ENCODE measurements at regions not wholly inside any gene's neighbourhood (a gene's known extent, or its start where the extent isn't known, plus 50 kb on each side); places are given as distances from the start of the nearest gene placed in this dataset.
"Not testable (repeated sequence)": the region's sequence is repeated elsewhere in the genome, so short reads cannot be mapped to it uniquely, and the experiment has no call there.

DNA sequence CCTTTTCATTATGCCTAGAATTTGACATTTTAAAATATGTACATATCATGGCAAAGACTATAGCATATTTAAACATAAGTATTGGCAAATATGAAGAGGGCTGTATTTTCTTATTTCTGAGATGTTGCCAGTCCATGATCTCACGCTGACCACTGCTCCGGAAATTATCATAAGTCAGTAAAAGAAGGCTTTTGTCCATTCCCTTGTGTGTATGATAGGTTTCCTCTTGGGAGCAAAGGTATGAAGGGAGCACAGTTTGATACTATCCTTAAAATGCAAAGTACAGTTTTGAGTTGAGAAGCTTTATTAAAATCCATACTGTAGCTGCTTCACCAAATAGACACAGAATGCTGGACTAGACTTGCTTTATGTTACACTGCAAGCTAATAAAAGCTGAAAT lies 52.6 kb upstream of the AGA start:
- no peak for DNase-seq

DNA sequence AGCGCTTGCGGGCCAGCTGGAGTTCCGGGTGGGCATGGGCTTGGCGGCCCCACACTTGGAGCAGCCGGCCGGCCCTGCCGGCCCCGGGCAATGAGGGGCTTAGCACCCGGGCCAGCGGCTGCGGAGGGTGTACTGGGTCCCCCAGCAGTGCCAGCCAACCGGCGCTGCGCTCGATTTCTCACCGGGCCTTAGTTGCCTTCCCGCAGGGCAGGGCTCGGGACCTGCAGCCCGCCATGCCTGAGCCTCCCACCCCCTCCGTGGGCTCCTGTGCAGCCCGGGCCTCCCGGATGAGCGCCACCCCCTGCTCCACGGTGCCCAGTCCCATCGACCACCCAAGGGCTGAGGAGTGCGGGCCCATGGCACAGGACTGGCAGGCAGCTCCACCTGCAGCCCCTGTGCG lies 53.4 kb upstream of the AGA start:
- DNase-seq, result not testable (repeated sequence)

DNA sequence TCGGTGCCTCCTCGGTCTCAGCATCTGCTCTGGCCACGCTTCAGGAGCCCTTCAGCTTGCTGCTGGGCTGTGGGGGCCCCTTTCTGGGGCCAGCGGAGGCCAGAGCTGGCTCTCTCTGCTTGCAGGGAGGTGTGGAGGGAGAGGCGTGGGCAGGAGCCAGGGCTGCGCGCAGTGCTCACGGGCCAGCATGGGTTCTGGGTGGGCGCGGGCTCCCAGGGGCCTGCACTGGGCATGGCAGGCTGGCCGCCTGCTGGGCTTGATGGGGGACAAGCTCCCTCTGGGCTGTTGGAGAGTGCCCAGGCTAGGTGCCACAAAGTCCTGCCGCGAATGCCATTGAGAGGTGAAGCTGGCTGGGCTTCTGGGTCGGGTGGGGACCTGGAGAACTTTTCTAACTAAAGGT lies 57.3 kb upstream of the AGA start:
- DNase-seq, result no peak

DNA sequence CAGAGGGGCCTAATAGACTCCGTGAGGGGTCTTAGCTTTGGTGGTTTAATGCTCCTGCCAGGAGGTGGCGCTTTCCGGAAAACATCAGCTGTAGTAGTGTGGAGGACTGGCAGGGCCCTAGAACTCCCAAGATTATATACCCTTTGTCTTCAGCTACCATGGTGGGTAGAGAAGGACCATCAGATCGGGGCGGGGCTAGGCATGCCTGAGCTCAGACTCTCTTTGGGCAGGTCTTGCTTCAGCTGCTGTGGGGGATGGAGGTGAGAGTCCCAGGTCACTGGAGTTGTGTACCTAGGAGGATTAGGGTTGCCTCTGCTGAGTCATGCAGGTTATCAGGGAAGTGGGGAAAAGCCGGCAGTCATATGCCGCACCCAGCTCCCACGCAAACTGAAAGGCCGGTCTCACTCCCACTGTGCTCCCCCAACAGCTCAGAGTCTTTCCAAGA lies 63.0 kb upstream of the AGA start:
- no peak for DNase-seq

DNA sequence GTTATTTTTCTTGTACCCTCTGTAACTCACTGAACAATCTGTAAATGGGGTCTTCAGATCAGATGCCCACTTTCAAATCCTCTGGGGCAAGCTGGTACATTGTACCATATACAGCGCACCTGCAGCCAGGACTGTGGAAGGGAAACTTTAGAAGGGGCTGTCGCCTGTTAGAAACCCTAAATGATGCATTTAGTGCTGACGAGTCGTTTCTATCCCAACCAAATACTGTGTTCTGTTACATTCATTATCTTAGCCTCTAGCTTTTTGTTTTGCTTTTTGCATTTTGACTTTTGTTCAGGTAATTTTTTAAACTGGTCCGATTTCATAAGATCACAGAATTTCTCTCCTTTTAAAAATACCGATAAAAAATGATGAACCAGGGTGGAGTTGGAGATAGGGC lies 66.4 kb upstream of the AGA start:
- DNase-seq, result no peak

DNA sequence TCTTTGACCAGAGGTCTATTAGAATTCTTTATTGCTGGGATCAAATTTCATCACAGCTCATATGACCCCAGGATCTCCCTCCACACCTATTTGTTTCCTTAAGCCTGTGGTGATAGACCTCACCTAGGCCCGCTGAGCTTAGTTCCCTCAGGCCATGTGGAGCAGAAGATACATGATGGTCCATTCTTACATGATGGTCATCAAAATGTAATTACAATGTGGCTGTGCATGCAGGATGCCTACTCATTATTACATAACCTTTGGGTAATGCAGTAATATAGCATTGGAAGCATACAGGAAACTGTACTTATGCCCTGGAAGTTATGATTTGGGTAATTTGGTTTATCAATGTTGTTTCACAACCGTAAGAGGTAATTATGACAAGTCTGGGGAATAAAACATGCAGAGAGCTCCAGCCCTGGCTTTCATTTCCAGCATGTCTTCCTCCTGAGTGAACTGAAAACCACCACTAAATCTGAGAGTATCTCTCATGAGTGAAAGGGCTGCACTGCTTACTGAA lies 67.0 kb upstream of the AGA start:
- no peak for DNase-seq

DNA sequence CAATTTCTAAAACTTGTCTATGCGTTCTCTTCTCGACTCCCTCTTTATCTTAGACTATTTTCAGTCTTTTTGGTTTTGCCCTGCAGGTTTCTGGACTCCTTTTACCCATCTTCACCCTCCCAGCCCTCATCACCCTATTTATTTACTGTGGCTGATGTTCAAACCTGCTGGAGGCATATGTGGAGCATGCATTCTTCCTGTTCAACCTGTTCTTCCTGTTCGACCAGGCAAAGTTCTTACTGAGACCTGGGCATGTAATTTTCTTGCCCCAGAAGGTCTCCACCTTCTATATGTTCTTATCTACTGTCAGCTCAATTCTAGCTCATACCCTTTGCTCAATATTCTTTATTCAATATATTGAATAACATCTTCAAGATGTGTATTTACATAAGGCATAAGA lies 69.4 kb upstream of the AGA start:
- no peak for DNase-seq

DNA sequence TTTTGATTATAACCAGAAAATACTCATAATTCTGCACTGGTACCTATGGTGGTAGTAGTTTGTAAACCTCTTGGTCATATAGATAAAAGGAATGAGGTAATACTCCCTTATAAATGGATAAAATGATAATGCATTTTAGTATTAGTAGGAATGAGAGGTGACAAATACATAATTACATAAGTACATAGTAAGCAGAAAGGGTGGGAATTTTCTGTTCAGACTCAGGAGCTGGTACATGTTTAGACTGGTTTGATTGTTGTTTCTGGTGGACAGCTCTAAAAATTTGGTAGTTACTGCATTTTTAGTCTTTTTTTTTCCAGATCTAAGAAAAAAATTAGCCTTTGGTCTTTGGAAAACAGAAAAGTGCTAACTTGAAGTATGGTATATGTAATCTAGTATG lies 70.4 kb upstream of the AGA start:
- no peak for DNase-seq

DNA sequence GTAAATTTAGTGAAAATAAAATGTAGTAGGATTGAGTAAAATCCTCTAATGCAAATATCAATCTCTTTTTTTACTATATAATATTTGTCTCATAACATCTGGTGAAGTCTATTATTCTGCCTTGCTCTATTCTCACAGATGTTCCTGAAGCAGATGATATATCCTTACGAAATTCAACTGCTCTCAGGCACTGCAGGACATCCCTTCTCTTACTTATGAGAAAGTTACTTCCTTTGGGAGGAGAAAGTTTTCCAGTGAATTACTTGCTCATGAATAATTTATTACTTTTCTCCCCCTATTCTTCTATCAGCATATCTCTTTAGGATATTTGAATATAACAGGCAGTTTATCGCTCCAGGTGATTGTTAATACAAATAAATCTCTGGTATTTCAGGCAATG lies 75.6 kb upstream of the AGA start:
- no peak for DNase-seq

DNA sequence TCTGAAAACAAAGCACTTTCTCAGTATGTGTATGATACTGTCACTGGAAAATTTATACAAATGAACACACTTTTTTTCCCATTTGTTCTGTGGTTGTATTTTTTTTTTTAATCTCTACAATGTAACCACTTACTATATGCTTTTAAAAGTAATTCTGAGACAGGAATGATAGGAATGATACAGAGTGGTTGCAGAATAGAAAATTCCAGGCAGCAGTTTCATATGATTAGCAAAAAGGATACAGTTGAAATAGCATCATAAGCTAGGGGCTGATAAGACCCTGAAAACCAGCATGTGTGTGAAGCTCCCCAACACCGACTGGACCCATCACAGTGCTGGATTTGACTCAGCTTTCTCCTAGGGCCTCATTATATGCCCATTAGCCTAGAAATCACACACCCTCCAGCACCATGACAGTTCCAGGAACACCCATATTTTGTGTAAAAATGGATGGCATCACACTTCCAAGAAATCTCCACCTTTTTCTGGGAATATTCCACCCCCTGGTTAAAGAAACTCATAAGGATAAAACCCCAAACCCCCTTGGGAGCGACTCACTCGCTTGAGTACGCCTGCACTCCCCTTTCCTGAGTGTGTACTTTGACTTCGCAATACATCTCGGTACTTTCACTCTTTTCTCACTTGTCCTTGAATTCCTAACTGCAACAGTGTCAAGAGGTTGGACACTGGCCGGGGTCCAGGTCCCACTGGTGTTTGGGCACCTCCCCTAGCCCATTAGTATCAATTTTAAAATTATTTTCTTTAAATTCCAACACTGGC lies 77.4 kb upstream of the AGA start:
- DNase-seq, result no peak

DNA sequence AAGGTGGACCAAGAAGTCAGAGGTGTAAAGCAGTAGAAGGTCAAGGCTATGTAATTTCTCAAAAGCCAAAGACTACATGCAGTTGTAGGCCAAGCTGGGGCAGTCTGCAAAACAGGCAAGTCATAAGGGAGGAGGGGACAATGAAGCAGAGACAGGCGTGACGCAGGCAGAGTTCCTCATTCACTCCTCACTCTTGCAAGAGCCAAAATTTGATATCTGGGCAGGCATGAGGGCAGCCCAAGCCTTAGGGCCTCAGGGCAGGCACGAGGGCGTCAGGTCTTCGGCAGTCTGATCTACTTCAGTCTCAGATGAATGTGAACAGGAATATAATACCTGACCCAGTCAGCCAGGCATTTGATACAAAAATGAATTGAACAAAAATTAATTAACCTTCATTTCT lies 86.4 kb upstream of the AGA start:
- DNase-seq, result no peak

DNA sequence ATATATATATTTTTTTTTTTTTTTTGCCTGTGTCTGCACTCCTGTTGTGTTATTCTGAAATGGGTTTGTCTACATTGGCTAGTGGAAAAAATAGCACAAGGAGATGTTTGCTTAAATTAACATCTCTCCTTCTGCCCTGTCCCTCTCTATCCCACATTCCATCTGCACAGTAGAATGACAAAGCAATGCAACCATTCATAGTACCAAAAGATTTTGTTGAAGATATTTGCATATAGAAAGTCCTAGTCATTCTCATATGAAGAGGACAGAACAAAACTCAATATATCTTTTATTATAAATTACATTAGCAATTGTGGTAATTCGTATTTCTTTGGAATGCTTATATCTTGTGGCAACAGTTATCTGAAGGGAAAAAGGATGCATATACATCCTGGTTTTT lies 88.3 kb upstream of the AGA start:
- DNase-seq, result no peak

DNA sequence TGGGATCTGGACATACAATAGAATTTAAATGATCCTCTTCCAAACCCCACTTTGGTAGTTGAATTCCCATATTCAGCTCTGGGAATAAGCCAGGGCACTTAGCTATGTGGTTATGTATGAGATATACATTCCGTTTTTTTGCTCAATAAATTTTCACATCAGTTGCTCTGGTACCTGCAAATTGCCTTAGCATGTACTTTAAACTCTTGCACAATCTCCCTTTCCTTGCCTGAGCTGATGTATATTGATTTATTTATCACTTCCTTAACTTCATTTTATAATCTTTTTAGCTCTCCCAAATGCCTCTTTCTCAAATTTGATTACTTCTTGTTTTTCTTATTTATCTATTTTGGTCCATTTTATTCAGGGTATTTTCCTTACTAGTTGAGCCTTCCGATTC lies 90.1 kb upstream of the AGA start:
- DNase-seq, result no peak

DNA sequence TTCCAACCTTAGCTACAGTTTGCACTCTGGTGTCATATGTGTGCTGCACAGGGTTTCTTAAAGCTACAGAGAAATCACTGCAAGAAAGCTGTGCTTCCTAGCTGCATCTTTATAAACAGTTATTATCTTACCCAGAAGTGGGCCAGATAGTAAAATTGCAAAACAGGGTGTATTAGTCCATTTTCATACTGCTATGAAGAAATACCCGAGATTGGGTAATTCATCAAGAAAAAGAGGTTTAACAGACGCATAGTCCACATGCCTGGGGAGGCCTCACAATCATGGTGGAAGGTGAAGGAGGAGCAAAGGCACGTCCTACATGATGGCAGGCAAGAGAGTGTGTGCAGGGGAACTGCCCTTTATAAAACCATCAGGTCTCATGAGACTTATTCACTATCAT lies 92.6 kb upstream of the AGA start:
- not testable (repeated sequence) for DNase-seq

DNA sequence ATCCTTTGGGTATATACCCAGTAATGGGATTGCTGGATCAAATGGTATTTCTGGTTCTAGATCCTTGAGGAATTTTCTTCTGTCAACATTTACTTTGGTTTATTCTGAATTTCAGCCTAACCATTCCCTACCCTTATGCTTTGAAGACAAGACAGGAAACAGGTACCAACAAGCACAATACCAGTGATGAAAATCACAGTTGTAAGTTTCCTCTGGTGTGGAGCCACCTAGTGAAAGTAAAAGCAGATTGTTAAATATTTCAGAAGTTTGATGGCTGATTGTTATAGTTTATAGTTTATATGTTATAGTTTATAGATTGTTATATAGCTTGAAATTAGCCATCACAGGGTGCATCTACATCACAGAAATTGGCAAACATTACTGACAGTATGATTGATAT lies 104.5 kb upstream of the AGA start:
- no peak for DNase-seq

DNA sequence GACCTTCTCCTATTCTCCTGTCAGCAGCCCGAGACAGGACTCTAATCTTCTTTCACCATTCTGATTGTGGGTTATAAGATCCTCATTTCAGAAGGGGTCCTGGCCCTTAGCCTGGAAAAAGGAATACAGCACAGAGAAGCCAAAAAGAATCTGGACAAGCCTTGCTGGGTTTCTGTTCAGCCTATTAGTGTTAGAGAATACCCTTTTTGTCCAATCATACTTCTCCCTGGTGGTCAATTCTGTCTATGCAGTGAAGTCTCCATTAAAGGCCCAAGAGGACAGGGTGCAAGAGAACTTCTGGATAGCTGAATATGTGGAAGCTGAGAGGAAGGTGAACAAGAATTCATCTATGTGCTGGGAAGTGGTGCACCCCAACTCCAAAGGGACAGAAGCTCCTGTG lies 105.7 kb upstream of the AGA start:
- no peak for DNase-seq

DNA sequence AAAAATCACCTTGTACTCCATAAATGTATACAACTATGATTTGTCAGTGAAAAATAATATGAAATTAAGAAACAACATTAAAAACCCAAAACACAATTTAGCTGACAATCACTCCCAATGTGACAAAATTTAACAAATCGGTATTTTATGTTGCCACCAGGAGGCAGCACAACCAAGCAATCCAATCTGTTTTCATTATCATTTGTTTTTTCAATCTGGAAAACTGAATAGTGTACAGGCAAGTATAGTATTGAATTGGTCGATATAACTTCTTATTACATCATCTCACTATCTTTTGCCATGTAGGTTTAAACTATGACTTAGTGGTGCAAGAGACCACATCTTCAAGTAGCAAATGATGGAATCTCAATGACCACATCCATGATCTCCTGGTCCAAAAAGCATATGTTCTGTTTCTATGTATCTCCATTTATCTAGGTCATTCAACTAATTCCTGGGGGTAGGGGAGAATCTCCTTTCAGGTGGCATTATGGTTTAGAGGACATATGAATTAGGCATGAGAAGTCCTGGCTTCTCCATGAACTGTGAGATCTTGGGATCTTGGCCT lies 112.9 kb upstream of the AGA start:
- no peak for DNase-seq

DNA sequence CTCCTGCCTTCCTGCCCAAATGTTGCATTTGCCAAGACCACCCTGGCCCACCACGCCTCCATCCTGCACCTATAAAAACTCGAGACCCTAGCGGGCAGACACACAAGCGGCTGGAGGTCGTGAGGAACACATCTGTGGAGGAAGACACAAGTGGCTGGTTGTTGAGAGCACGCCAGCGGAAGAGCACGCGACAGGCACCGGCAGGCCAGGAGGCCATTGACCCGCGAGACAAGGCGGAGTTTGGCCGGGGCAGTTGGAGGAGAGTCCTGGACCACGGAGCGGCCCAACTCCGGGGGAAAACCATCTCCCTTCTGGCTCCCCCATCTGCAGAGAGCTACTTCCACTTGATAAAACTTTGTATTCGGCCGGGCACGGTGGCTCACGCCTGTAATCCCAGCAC lies 115.2 kb upstream of the AGA start:
- no peak for DNase-seq

DNA sequence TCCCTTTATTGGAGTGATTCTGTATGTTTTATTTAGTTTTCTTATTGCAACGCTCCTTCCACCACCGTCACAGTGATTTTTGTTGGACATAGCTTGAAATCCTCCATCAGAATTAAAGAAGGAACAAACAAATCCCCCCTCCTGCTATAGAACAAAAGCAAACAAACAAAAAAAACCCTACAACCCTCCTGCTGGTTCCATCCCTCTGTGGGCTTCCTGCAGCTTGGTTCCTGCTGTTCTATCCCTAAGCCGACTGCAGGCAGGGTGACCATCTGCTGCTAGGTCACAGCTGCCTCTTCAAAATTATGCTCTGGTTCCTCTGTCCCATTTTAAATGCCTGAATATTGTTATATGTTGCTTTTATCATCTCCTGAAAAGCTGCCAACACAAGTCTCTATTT lies 116.8 kb upstream of the AGA start:
- DNase-seq, result no peak

DNA sequence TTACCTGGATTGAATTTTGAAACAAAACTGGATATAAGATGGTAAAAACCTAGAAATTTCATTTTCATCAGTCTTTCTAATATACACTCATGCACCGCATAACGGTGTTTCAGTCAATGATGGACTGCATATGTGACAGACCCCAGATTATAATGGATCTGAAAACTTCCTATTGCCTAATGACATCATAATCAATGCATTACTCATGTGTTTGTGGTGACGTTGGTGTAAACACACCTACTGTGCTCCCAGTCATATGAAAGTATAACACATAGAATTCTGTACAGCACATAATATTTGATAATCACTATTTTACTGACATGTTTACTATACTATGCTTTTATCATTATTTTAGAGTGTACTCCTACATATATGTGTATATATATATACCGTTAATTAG lies 119.9 kb upstream of the AGA start:
- DNase-seq, result no peak

DNA sequence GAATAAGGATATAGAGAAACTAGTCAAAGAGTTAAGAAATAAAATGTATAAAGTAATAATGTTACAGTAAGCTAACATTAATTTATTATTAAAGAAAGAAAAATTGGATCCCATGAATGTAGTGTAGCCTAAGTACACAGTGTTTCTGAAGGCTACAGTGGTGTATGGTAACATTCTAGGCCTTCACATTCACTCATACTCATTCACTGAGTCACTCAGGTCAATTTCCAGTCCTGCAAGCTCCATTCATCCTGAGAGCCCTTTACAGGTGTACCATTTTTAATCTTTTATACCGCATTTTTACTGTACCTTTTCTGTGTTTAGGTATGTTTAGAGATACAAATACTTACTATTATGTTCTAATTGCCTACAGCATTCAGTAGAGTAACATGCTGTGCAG lies 120.6 kb upstream of the AGA start:
- DNase-seq, result no peak

DNA sequence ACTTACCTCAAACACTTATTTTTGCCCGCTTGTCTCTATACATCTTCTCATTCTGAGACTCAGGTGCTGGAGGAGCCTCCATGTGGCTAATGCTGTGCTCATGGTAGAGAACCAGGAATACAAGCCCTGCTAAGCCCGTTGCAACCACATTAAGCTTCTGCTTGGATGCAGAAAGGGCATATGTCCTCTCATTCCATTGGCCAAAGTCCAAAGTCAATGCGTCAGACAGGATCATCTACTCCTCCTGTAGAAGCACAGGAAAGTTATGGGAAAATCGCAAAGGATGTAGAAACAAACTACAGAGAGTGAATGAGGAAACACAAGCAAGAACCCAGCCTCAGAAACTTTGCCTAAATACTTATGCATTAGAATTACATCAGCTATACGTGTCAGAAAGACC lies 124.5 kb upstream of the AGA start:
- no peak for DNase-seq

DNA sequence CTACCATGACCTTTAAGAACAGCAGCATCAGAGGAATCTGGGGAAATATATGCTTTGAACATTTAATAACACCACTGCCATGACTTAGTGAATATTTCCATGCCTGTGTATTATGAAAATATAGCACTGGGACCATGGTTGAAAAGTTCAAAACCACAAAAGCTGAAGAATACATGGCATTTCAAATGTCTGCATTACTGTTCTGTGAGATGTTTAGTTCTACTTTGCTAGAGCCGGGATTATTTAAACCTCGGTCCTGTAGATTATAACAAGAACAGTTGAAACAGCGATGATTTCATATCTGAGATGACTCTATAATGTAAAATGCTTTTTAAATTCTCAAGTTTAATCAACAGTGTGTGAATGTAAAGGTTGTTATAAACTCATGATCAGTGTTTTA lies 126.7 kb upstream of the AGA start:
- no peak for DNase-seq

DNA sequence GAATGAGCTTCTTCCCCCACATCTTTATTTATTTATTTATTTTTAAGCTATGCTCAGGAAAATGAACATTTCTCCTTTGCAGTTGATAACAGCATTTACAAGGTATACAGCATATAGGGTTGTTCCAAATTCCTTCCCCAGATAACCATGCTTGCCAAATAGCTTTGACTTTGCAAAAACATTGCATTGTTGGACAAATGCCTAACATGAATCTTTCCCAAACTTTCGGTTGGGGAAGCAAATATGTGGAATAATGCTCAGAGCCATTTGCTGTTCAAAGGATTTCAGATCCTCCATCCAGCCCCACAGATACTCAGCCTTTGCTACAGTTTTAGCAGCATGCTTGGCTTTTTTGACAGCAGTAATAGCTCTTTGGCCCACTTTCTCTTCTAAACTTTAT lies 127.2 kb upstream of the AGA start:
- no peak for DNase-seq

DNA sequence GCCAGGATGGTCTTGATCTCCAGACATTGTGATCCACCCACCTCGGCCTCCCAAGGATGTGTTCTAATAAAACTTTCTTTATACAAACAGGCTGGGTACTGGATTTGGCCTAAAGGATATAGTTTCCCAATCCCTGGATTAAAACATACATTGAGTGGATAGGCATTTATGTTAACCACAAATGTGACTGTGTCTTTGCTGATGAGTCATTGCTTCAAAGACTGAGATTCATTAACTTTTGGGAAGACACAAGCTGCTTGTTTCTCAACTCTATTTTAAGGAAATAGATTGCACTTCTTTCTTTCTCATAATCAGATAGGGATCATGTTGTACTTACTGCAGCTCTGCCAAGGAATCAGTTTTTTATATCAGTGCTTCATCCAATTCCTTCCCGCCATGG lies 131.3 kb upstream of the AGA start:
- no peak for DNase-seq
